Upper lobe of left lung (tissue), 6 donors: ENCODE measurements at regions not wholly inside any gene's neighbourhood (a gene's known extent, or its start where the extent isn't known, plus 50 kb on each side); places are given as distances from the start of the nearest gene placed in this dataset.

Experiments
- ATAC-seq, 2 donors: fragments of 200-7000 bp; cut with Tn5 transposase; one replicate each; pipeline ENCODE4 v1.9.1; 2022; ENCODE audit warnings: mild to moderate bottlenecking in 2 of 2, moderate library complexity in 2 of 2; ENCODE audit not compliant: low FRiP score in 2 of 2
- DNase-seq, 2 donors: peaks; one replicate each; pipeline ENCODE4 v3.0.0-alpha.2; 2019 to 2020
- H3K27ac ChIP-seq, 4 donors: fragments of 200-600 bp; sonication (generic); one replicate each; pipeline ENCODE4 v1.5.1; 2016 to 2019
- H3K27me3 ChIP-seq, 4 donors: fragments of 200-600 bp; sonication (generic); one replicate each; pipeline ENCODE4 v1.5.1; 2017 to 2019
- H3K36me3 ChIP-seq, 4 donors: fragments of 200-600 bp; sonication (generic); one replicate each; pipeline ENCODE4 v1.5.1; 2016 to 2019
- H3K4me1 ChIP-seq, 4 donors: fragments of 200-600 bp; sonication (generic); one replicate each; pipeline ENCODE4 v1.5.1; 2018 to 2019
- H3K4me3 ChIP-seq, 4 donors: fragments of 200-600 bp; sonication (generic); one replicate each; pipeline ENCODE4 v1.5.1; 2017 to 2019; ENCODE audit warnings: mild to moderate bottlenecking in 2 of 4, moderate library complexity in 1 of 4
- H3K9me3 ChIP-seq, 4 donors: fragments of 200-600 bp; sonication (generic); one replicate each; pipeline ENCODE4 v1.5.1; 2018 to 2019
- EP300 ChIP-seq, 4 donors: sonication (generic); formaldehyde crosslinking; IDR thresholded peaks; one replicate each; pipeline ENCODE4 v1.5.1; 2017; ENCODE audit warnings: antibody characterized with exemption in 4 of 4, control low read depth in 2 of 4
- POLR2A ChIP-seq, 4 donors: fragments of 450-650 bp; IDR thresholded peaks; one replicate each; pipeline ENCODE4 v1.5.1; 2016 to 2017; ENCODE audit warnings: antibody characterized with exemption in 4 of 4, mild to moderate bottlenecking in 2 of 4
- POLR2AphosphoS5 ChIP-seq, 2 donors: sonication (generic); formaldehyde crosslinking; IDR thresholded peaks; one replicate each; pipeline ENCODE4 v1.5.1; 2017; ENCODE audit warnings: antibody characterized with exemption in 2 of 2
- WGBS, 2 donors: methylation state at CpG; one replicate each; pipeline ENCODE4 v1.1.5; 2017 to 2018; 5-methylcytosine and 5-hydroxymethylcytosine counted together
- small RNA-seq, 4 donors: library from RNA; depleted of rRNA; stranded (forward); fragments of <200 nt; gene quantifications; one replicate each; pipeline ENCODE3, GENCODE V24; 2016
- TF ChIP-seq, protein P1 (sequence below), 6 experiments: fragments of 450-650 bp in 4 of 6; fragments of 200-600 bp in 2 of 6; sonication (generic) in 2 of 6; IDR thresholded peaks; one replicate each; pipeline ENCODE4 v1.5.1; 2016 to 2019; ENCODE audit warnings: antibody characterized with exemption in 6 of 6
- donor health status: DM: no; HTN: no; CAD: no; lungs with moderate emphysema.
- donor health status: DM: no; HTN: yes; CAD: no; lungs with severe emphysema.

DNA sequence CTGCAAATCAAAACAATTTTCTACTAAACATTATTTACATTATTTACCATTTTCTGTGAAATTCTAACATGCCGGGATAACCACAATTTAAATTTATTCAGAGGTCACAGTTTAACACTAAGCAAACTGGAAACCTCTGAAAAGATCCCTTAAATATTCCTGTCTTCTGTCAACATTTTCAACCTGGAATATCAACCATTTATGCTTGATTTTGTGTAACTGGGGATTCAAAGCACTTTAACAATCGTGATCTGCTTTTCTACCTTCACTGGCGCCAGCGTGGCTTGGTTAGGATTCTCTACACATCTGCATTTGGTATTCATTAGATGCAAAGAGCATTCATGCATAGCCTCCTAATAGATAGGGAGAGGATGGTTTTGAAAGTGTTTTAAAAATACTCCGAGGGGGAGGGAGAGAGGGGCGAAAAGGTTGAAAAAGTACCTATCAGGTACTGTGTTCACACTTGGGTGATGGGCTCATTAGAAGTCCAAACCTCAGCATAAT lies 59.9 kb upstream of the RAB12 start:
- Histone ChIP-seq H3K4me3 (no peak overlapping the region), H3K27ac (no peak overlapping the region), H3K4me1 (peaks cover 0 to 2% (median 0%) of the 10 kb centered on the region in 4 donors), H3K27me3 (no peaks in the 10 kb centered on the region), H3K9me3 (no peaks in the 10 kb centered on the region), H3K36me3 (no peaks in the 10 kb centered on the region)
- TF ChIP-seq POLR2A (IDR thresholded peaks at IDR 0.05) (no peak), EP300 (IDR thresholded peaks at IDR 0.05) (no peak), POLR2AphosphoS5 (IDR thresholded peaks at IDR 0.05) (no peak)
- TF ChIP-seq, protein P1, sequence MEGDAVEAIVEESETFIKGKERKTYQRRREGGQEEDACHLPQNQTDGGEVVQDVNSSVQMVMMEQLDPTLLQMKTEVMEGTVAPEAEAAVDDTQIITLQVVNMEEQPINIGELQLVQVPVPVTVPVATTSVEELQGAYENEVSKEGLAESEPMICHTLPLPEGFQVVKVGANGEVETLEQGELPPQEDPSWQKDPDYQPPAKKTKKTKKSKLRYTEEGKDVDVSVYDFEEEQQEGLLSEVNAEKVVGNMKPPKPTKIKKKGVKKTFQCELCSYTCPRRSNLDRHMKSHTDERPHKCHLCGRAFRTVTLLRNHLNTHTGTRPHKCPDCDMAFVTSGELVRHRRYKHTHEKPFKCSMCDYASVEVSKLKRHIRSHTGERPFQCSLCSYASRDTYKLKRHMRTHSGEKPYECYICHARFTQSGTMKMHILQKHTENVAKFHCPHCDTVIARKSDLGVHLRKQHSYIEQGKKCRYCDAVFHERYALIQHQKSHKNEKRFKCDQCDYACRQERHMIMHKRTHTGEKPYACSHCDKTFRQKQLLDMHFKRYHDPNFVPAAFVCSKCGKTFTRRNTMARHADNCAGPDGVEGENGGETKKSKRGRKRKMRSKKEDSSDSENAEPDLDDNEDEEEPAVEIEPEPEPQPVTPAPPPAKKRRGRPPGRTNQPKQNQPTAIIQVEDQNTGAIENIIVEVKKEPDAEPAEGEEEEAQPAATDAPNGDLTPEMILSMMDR (IDR thresholded peaks at IDR 0.05): no peak
- DNase-seq: no peak
- 85 to 89% methylated on average over 6 of the region's 6 CpGs for WGBS, 2 donors
- ATAC-seq: no peak

DNA sequence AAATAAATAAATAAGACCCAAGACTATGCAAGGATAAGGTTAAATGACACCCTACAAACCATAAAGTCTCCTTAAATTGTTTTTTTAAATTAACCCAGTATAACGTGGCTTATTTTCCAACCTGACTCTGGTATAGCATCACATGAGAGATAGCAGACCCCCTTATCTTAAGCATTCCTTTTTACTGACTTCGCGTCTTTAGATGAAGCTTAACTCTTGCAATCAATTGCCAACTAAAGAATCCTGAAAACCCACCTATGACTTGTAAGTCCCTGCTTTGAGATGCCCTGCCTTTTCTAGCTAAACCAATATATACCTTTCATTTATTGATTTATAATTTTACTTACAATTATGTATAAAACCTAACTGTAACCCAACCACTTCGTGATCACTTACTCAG lies 57.1 kb upstream of the RAB12 start:
- peaks cover 0 to 2% (median 0%) of the 10 kb centered on the region in 4 donors for H3K4me1 ChIP-seq
- H3K4me3 ChIP-seq: no peak overlapping the region
- no peaks in the 10 kb centered on the region for H3K27me3 ChIP-seq
- ATAC-seq (no peak), DNase-seq (no peak)
- no peak overlapping the region for H3K27ac ChIP-seq
- TF ChIP-seq POLR2A (IDR thresholded peaks at IDR 0.05) (no peak), POLR2AphosphoS5 (IDR thresholded peaks at IDR 0.05) (no peak)
- no peaks in the 10 kb centered on the region for H3K36me3 ChIP-seq
- 87% methylated on average over 4 of the region's 4 CpGs for WGBS, 2 donors
- H3K9me3 ChIP-seq: no peaks in the 10 kb centered on the region

DNA sequence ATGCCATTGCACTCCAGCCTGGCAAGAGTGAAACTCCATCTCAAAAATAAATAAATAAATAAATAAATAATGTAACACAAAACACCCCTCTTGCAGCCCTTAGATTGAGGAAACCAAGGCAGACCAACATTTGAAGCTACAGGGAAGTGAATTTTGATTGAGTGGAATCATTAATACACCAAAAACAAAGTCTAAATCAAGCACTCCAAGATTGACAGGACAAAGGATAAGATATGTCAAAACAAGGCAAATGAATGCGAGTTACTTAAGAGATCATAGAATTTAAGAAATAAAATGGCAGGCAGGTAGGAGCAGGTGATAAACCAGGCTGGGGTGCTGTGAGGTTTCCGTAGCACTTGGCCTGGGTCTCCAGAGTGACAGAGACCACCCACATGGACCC lies 54.9 kb upstream of the RAB12 start:
- Histone ChIP-seq H3K27ac (no peak overlapping the region), H3K4me3 (no peak overlapping the region), H3K36me3 (no peaks in the 10 kb centered on the region), H3K4me1 (peaks cover 0 to 2% (median 0%) of the 10 kb centered on the region in 4 donors), H3K27me3 (no peaks in the 10 kb centered on the region), H3K9me3 (no peaks in the 10 kb centered on the region)
- 92 to 96% methylated on average over 2 of the region's 2 CpGs for WGBS, 2 donors
- no peak for TF ChIP-seq POLR2A (IDR thresholded peaks at IDR 0.05)
- DNase-seq: no peak
- ATAC-seq: no peak

DNA sequence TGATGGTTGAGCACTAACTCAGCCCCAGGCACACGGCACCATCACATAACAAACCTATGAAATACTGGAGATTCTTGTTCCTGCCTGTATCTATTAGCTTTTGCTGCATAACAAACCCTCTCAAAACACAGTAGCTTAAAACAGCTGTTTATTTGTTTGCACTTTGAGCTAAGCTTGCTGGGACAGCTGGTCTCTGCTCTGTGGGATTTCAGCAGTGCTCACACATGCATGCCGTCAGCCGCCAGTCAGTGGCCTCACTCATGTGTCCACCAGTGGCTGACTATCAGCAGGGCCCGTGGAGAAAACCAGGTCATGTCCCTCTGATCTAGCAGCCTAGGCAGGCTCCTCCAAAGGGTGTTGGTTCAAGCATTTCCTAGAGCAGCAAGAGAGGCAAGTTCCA lies 52.8 kb upstream of the RAB12 start:
- Histone ChIP-seq H3K9me3 (no peaks in the 10 kb centered on the region), H3K36me3 (no peaks in the 10 kb centered on the region), H3K4me1 (peaks cover 0 to 2% (median 0%) of the 10 kb centered on the region in 4 donors), H3K27ac (no peak overlapping the region), H3K27me3 (no peaks in the 10 kb centered on the region), H3K4me3 (no peak overlapping the region)
- ATAC-seq: no peak
- no peak for TF ChIP-seq EP300 (IDR thresholded peaks at IDR 0.05)
- TF ChIP-seq, protein P1 (IDR thresholded peaks at IDR 0.05): no peak
- no peak for TF ChIP-seq POLR2AphosphoS5 (IDR thresholded peaks at IDR 0.05)
- TF ChIP-seq POLR2A (IDR thresholded peaks at IDR 0.05): no peak
- 92 to 96% methylated on average over 3 to 4 of the region's 4 CpGs for WGBS, 2 donors
- DNase-seq: peak in 1 of 2 donors; percentile 4

Small RNAs in the stretch of these regions (small RNA-seq; reads per million reads assigned to genes)
- 0 reads per million in 4 donors for gene RN7SL50P
